COLO668 (cell line): ENCODE measurements at regions not wholly inside any gene's neighbourhood (a gene's known extent, or its start where the extent isn't known, plus 50 kb on each side); places are given as distances from the start of the nearest gene placed in this dataset.

Experiments
- DNase-seq: peaks from one replicate; lab custom pipeline; 2025; ENCODE audit not compliant: unreplicated experiment; lab: John Stamatoyannopoulos, UW

GRCh38 chr7:31284106-31284505 is 56.4 kb downstream of the NEUROD6 start:
- DNase-seq: no peak

GRCh38 chr7:31271641-31272405 is 68.7 kb downstream of the NEUROD6 start:
- no peak for DNase-seq

GRCh38 chr7:31267486-31267885 is 73.0 kb downstream of the NEUROD6 start:
- no peak for DNase-seq

GRCh38 chr7:31263338-31263737 is 77.2 kb downstream of the NEUROD6 start:
- DNase-seq: no peak

- no peak for DNase-seq
These were observed 79.2 kb downstream of the NEUROD6 start for GRCh38 chr7:31261341-31261740.

GRCh38 chr7:31260851-31261250 is 79.7 kb downstream of the NEUROD6 start:
- DNase-seq: no peak

GRCh38 chr7:31258391-31258790 is 82.1 kb downstream of the NEUROD6 start:
- DNase-seq: no peak

GRCh38 chr7:31256506-31256905 is 84.0 kb downstream of the NEUROD6 start:
- no peak for DNase-seq

GRCh38 chr7:31254926-31255325 is 85.6 kb downstream of the NEUROD6 start:
- no peak for DNase-seq

- no peak for DNase-seq
These were observed 87.0 kb downstream of the NEUROD6 start for GRCh38 chr7:31253532-31253931.

- DNase-seq: no peak
These were observed 89.1 kb downstream of the NEUROD6 start for GRCh38 chr7:31251441-31251840.

- DNase-seq: no peak
These were observed 90.9 kb downstream of the NEUROD6 start for GRCh38 chr7:31249671-31250070.

GRCh38 chr7:31236868-31237267 is 103.7 kb downstream of the NEUROD6 start:
- no peak for DNase-seq

- no peak for DNase-seq
These were observed 105.5 kb downstream of the NEUROD6 start for GRCh38 chr7:31234836-31235605.

- DNase-seq: no peak
These were observed 111.6 kb downstream of the NEUROD6 start for GRCh38 chr7:31228957-31229356.

GRCh38 chr7:31214751-31215150 is 125.8 kb downstream of the NEUROD6 start:
- no peak for DNase-seq

GRCh38 chr7:31211281-31211680 is 129.2 kb downstream of the NEUROD6 start:
- no peak for DNase-seq

GRCh38 chr7:31204071-31204470 is 136.5 kb downstream of the NEUROD6 start:
- DNase-seq: no peak

GRCh38 chr7:31203551-31203950 is 137.0 kb downstream of the NEUROD6 start:
- DNase-seq: no peak

GRCh38 chr7:31202801-31203200 is 137.7 kb downstream of the NEUROD6 start:
- DNase-seq: no peak

GRCh38 chr7:31192986-31193385 is 140.9 kb downstream of the ADCYAP1R1 start:
- peak; percentile 73 for DNase-seq

GRCh38 chr7:31190906-31191305 is 138.8 kb downstream of the ADCYAP1R1 start:
- DNase-seq: no peak
